Neuron (in vitro differentiated cells): ENCODE measurements at regions not wholly inside any gene's neighbourhood (a gene's known extent, or its start where the extent isn't known, plus 50 kb on each side); places are given as distances from the start of the nearest gene placed in this dataset.
"Not testable (repeated sequence)": the region's sequence is repeated elsewhere in the genome, so short reads cannot be mapped to it uniquely, and the experiment has no call there.

Source experiments
- H2AFZ ChIP-seq: one replicate; pipeline ENCODE4 v1.6.1; 2013; ENCODE audit warnings: low read depth, mild to moderate bottlenecking, inconsistent platforms, low read length, moderate library complexity
- H3K27me3 ChIP-seq: one replicate; pipeline ENCODE4 v1.6.1; 2013; ENCODE audit warnings: low read length; ENCODE audit not compliant: insufficient read depth
- H3K36me3 ChIP-seq: one replicate; pipeline ENCODE4 v1.6.1; 2013; ENCODE audit warnings: low read length; ENCODE audit not compliant: insufficient read depth
- H3K4me1 ChIP-seq: one replicate; pipeline ENCODE4 v1.6.1; 2013; ENCODE audit warnings: low read length; ENCODE audit not compliant: insufficient read depth
- H3K4me3 ChIP-seq: 2 replicates; pipeline ENCODE4 v1.5.1; 2013; ENCODE audit warnings: mild to moderate bottlenecking, low read length, moderate library complexity
- H3K9me3 ChIP-seq: one replicate; pipeline ENCODE4 v1.6.1; 2013; ENCODE audit warnings: low read length

GRCh38 chr12:4161718-4162117, 111.8 kb upstream of the CCND2 start:
- H3K27me3 ChIP-seq: no peaks in the 10 kb centered on the region
- H3K4me3 ChIP-seq: no peak overlapping the region
- no peaks in the 10 kb centered on the region for H3K4me1 ChIP-seq
- peaks cover 5% of the 10 kb centered on the region for H3K9me3 ChIP-seq
- H3K36me3 ChIP-seq: no peaks in the 10 kb centered on the region
- no peak overlapping the region for H2AFZ ChIP-seq

- no peak overlapping the region for H3K4me3 ChIP-seq
- H3K9me3 ChIP-seq: peaks cover 5% of the 10 kb centered on the region
- H3K27me3 ChIP-seq: no peaks in the 10 kb centered on the region
- no peaks in the 10 kb centered on the region for H3K36me3 ChIP-seq
- H3K4me1 ChIP-seq: no peaks in the 10 kb centered on the region
- no peak overlapping the region for H2AFZ ChIP-seq
These were observed 113.1 kb upstream of the CCND2 start for GRCh38 chr12:4160314-4161040.

- no peak overlapping the region for H2AFZ ChIP-seq
- peaks cover 5% of the 10 kb centered on the region for H3K9me3 ChIP-seq
- H3K4me3 ChIP-seq: no peak overlapping the region
- H3K27me3 ChIP-seq: no peaks in the 10 kb centered on the region
- no peaks in the 10 kb centered on the region for H3K4me1 ChIP-seq
- H3K36me3 ChIP-seq: no peaks in the 10 kb centered on the region
These were observed 113.7 kb upstream of the CCND2 start for GRCh38 chr12:4159851-4160250.

- Histone ChIP-seq H3K36me3 (no peaks in the 10 kb centered on the region), H3K4me3 (no peak overlapping the region), H3K4me1 (no peaks in the 10 kb centered on the region), H3K27me3 (no peaks in the 10 kb centered on the region), H3K9me3 (peaks cover 5% of the 10 kb centered on the region), H2AFZ (no peak overlapping the region)
These were observed 115.3 kb upstream of the CCND2 start for GRCh38 chr12:4158306-4158705.

GRCh38 chr12:4157122-4157521, 116.4 kb upstream of the CCND2 start:
- no peak overlapping the region for H2AFZ ChIP-seq
- no peak overlapping the region for H3K4me3 ChIP-seq
- no peaks in the 10 kb centered on the region for H3K36me3 ChIP-seq

GRCh38 chr12:4156317-4156716, 117.2 kb upstream of the CCND2 start:
- Histone ChIP-seq H3K36me3 (no peaks in the 10 kb centered on the region), H3K27me3 (no peaks in the 10 kb centered on the region), H3K9me3 (no peaks in the 10 kb centered on the region), H3K4me3 (no peak overlapping the region), H2AFZ (no peak overlapping the region), H3K4me1 (no peaks in the 10 kb centered on the region)

More at GRCh38 chr12:4157122-4157521, 116.4 kb upstream of the CCND2 start:
- peaks cover 5% of the 10 kb centered on the region for H3K9me3 ChIP-seq
- H3K27me3 ChIP-seq: no peaks in the 10 kb centered on the region
- H3K4me1 ChIP-seq: no peaks in the 10 kb centered on the region

- no peak overlapping the region for H2AFZ ChIP-seq
- no peaks in the 10 kb centered on the region for H3K9me3 ChIP-seq
- H3K27me3 ChIP-seq: no peaks in the 10 kb centered on the region
- H3K36me3 ChIP-seq: no peaks in the 10 kb centered on the region
- H3K4me1 ChIP-seq: no peaks in the 10 kb centered on the region
- no peak overlapping the region for H3K4me3 ChIP-seq
These were observed 118.8 kb upstream of the CCND2 start for GRCh38 chr12:4154672-4155225.

GRCh38 chr12:4153343-4153892, 120.1 kb upstream of the CCND2 start:
- Histone ChIP-seq H3K9me3 (no peaks in the 10 kb centered on the region), H3K36me3 (no peaks in the 10 kb centered on the region), H3K27me3 (no peaks in the 10 kb centered on the region), H3K4me3 (no peak overlapping the region), H3K4me1 (no peaks in the 10 kb centered on the region), H2AFZ (no peak overlapping the region)

GRCh38 chr12:4152145-4152795, 121.3 kb upstream of the CCND2 start:
- H2AFZ ChIP-seq: no peak overlapping the region
- H3K9me3 ChIP-seq: no peaks in the 10 kb centered on the region
- H3K36me3 ChIP-seq: no peaks in the 10 kb centered on the region
- no peak overlapping the region for H3K4me3 ChIP-seq
- no peaks in the 10 kb centered on the region for H3K27me3 ChIP-seq
- H3K4me1 ChIP-seq: no peaks in the 10 kb centered on the region

GRCh38 chr12:4151362-4152121, 122.0 kb upstream of the CCND2 start:
- Histone ChIP-seq H2AFZ (no peak overlapping the region), H3K4me3 (no peak overlapping the region), H3K27me3 (no peaks in the 10 kb centered on the region), H3K9me3 (no peaks in the 10 kb centered on the region), H3K4me1 (no peaks in the 10 kb centered on the region), H3K36me3 (no peaks in the 10 kb centered on the region)

GRCh38 chr12:4150355-4150754, 123.2 kb upstream of the CCND2 start:
- H2AFZ ChIP-seq, H3K4me3 ChIP-seq, H3K9me3 ChIP-seq, H3K4me1 ChIP-seq, H3K27me3 ChIP-seq, H3K36me3 ChIP-seq: not testable (repeated sequence)

- Histone ChIP-seq H3K27me3 (no peaks in the 10 kb centered on the region), H3K4me3 (no peak overlapping the region), H2AFZ (no peak overlapping the region), H3K9me3 (no peaks in the 10 kb centered on the region), H3K36me3 (no peaks in the 10 kb centered on the region), H3K4me1 (no peaks in the 10 kb centered on the region)
These were observed 125.0 kb upstream of the CCND2 start for GRCh38 chr12:4148418-4149056.
